ENCODE measurements at regions not wholly inside any gene's neighbourhood (a gene's known extent, or its start where the extent isn't known, plus 50 kb on each side); places are given as distances from the start of the nearest gene placed in this dataset.

DNA sequence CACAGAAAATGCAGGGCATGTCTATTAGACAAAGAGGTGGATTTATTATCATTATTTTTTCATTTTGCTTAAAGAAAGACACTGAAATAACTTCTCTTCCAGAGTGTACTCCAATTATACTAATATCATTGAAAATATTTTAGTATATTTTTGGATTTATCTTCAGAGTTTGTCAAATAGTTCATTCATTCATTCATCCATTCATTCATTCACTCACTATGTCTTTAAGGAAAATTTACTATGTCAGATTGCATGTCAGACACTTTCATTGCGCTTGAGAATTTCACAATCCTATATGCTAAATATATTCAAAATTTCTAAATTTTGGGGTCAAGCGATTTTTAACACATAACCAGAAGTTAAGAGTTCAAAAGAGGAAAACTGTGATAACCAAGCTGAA lies 479.1 kb downstream of the ZEB2 start:
- H3K27ac ChIP-seq = no peak overlapping the region
- no peaks in the 10 kb centered on the region for H3K36me3 ChIP-seq
- no peak overlapping the region for H3K4me3 ChIP-seq
- H3K27me3 ChIP-seq (replicated peaks in 1 of 7) = no peaks in the 10 kb centered on the region
- no peaks in the 10 kb centered on the region for H3K4me1 ChIP-seq
- H3K9me3 ChIP-seq = no peaks in the 10 kb centered on the region
- TF ChIP-seq POLR2A (IDR thresholded peaks at IDR 0.05) = no peak
- TF ChIP-seq POLR2AphosphoS5 (IDR thresholded peaks at IDR 0.05) = no peak
- TF ChIP-seq, protein P1, sequence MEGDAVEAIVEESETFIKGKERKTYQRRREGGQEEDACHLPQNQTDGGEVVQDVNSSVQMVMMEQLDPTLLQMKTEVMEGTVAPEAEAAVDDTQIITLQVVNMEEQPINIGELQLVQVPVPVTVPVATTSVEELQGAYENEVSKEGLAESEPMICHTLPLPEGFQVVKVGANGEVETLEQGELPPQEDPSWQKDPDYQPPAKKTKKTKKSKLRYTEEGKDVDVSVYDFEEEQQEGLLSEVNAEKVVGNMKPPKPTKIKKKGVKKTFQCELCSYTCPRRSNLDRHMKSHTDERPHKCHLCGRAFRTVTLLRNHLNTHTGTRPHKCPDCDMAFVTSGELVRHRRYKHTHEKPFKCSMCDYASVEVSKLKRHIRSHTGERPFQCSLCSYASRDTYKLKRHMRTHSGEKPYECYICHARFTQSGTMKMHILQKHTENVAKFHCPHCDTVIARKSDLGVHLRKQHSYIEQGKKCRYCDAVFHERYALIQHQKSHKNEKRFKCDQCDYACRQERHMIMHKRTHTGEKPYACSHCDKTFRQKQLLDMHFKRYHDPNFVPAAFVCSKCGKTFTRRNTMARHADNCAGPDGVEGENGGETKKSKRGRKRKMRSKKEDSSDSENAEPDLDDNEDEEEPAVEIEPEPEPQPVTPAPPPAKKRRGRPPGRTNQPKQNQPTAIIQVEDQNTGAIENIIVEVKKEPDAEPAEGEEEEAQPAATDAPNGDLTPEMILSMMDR (IDR thresholded peaks at IDR 0.05 in 8 of 11, conservative IDR thresholded peaks at IDR 0.05 in 3 of 11) = no peak
- no peak for DNase-seq
- intact Hi-C loops (cut with DNase I; ENCODE audit: low total_unique reads) = no loop called here
- WGBS, 5 donors = 90 to 98% (median 94%) methylated on average over 2 of the region's 2 CpGs

DNA sequence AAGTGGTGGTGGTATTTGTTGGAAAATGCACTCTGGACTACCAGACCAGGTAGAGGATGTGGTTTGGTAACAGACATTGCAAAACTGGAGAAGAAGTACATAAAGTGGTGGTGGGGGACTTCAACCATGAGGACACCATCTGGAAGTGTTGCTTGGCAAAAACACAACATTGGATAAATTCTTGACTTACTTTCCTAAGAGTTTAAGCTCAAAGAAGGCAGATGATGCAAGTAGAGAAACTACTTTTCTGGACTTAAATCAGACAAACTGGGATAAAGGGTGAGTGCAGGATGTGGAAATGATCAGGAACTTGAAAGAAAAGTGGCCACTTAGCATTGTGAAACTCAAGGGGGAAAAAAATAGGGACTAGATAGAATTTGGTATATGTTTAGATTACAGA lies 487.4 kb downstream of the ZEB2 start:
- no peaks in the 10 kb centered on the region for H3K9me3 ChIP-seq
- H3K4me3 ChIP-seq = no peak overlapping the region
- intact Hi-C loops (cut with DNase I; ENCODE audit: low total_unique reads) = no loop called here
- H3K36me3 ChIP-seq = no peaks in the 10 kb centered on the region
- TF ChIP-seq POLR2A (IDR thresholded peaks at IDR 0.05) (no peak), POLR2AphosphoS5 (IDR thresholded peaks at IDR 0.05) (no peak)
- TF ChIP-seq, protein P1 (IDR thresholded peaks at IDR 0.05 in 8 of 11, conservative IDR thresholded peaks at IDR 0.05 in 3 of 11) = no peak
- DNase-seq = no peak
- H3K27ac ChIP-seq = no peak overlapping the region
- no peaks in the 10 kb centered on the region for H3K4me1 ChIP-seq
- no peaks in the 10 kb centered on the region for H3K27me3 ChIP-seq (replicated peaks in 1 of 7)

DNA sequence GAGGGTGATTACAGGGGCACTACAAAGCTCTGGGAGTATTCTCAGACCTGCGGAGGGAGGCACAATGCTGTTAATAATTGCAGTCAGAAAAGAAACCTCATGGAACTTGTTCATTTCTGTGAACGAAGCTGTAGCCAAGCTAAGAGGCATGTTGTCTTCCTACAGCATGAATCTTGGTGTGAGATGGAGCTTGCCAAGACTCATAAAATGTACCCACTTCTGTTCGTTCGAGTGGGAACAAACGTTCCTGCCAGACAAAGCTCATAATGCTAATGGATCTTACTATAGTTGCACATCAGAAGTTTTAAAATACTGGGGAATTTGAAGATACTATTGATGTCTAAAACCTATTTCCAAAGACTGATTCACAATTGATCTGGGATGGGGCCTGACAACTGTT lies 489.1 kb downstream of the ZEB2 start:
- Histone ChIP-seq H3K36me3 (peaks cover 0 to 5% (median 0%) of the 10 kb centered on the region in 6 donors), H3K9me3 (no peaks in the 10 kb centered on the region), H3K27me3 (replicated peaks in 1 of 7) (no peaks in the 10 kb centered on the region), H3K27ac (no peak overlapping the region), H3K4me1 (no peaks in the 10 kb centered on the region), H3K4me3 (no peak overlapping the region)
- 62 to 90% (median 78%) methylated on average over 5 of the region's 5 CpGs for WGBS, 5 donors
- no peak for DNase-seq
- intact Hi-C loops (cut with DNase I; ENCODE audit: low total_unique reads) = no loop called here
- TF ChIP-seq POLR2A (IDR thresholded peaks at IDR 0.05) (no peak), POLR2AphosphoS5 (IDR thresholded peaks at IDR 0.05) (no peak)
- TF ChIP-seq, protein P1 (IDR thresholded peaks at IDR 0.05 in 8 of 11, conservative IDR thresholded peaks at IDR 0.05 in 3 of 11) = no peak

DNA sequence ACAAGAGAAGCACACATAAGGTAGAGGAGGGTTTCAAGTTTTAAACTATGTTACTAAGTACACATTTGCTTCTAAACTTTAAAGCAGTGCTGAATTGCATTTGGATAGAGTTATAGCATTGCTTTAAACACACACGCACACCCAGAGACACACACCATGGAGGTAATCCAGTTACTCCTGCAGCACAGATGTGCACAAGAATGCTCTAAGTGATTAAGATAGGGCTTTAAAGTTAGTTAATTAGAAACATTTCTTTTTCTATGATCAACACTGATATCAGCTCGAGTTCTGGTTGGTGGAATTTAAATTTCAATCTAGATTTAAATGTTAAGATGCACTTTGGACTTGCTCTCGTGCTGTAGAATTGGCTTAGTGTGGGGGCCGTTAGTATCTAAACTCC lies 492.3 kb downstream of the ZEB2 start:
- Histone ChIP-seq H3K27ac (no peak overlapping the region), H3K4me3 (no peak overlapping the region), H3K4me1 (no peaks in the 10 kb centered on the region), H3K27me3 (replicated peaks in 1 of 7) (no peaks in the 10 kb centered on the region), H3K9me3 (peaks cover 0 to 7% (median 3%) of the 10 kb centered on the region in 8 donors), H3K36me3 (peaks cover 0 to 9% (median 0%) of the 10 kb centered on the region in 6 donors)
- no peak for TF ChIP-seq POLR2AphosphoS5 (IDR thresholded peaks at IDR 0.05)
- TF ChIP-seq, protein P1 (IDR thresholded peaks at IDR 0.05 in 8 of 11, conservative IDR thresholded peaks at IDR 0.05 in 3 of 11) = no peak
- TF ChIP-seq POLR2A (IDR thresholded peaks at IDR 0.05) = no peak
- 94 to 99% (median 97%) methylated on average over 4 of the region's 4 CpGs for WGBS, 5 donors
- intact Hi-C loops (cut with DNase I; ENCODE audit: low total_unique reads) = no loop called here
- DNase-seq = no peak

Measured in spleen (tissue), 11 donors.